Astrocyte of the spinal cord (primary cell): ENCODE measurements at regions not wholly inside any gene's neighbourhood (a gene's known extent, or its start where the extent isn't known, plus 50 kb on each side); places are given as distances from the start of the nearest gene placed in this dataset.
A peak's percentile ranks its signal among the peaks of the same experiment; 100 is the strongest.

Source experiments
- DNase-seq: peaks from one replicate; pipeline ENCODE4 v3.0.0; 2011; ENCODE audit warnings: low read depth, low spot score
- H3K4me3 ChIP-seq: 2 replicates; pipeline ENCODE4 v1.5.1; 2011; ENCODE audit warnings: low read depth, mild to moderate bottlenecking, low read length, moderate library complexity
- CTCF ChIP-seq: IDR thresholded peaks from 2 replicates; pipeline ENCODE4 v1.5.1; 2012; ENCODE audit warnings: low read depth, mild to moderate bottlenecking, low read length, inconsistent platforms
- in situ Hi-C: cut with HindIII; loops from 2 replicates; pipeline ENCODE4 v1.10.0; 2017; ENCODE audit warnings: low sequenced_read_pairs

- in situ Hi-C loops = no loop called here
- DNase-seq = peak; percentile 26
- no peak overlapping the region for H3K4me3 ChIP-seq
- peak; percentile 79 for TF ChIP-seq CTCF
These were observed 152.7 kb downstream of the IL20RB start for GRCh38 chr3:137110392-137110996.

GRCh38 chr3:137111497-137111896 lies 153.7 kb downstream of the IL20RB start:
- TF ChIP-seq CTCF = no peak
- in situ Hi-C loops = no loop called here
- DNase-seq = no peak

GRCh38 chr3:137116619-137117018 lies 158.8 kb downstream of the IL20RB start:
- DNase-seq = no peak
- TF ChIP-seq CTCF = no peak
- in situ Hi-C loops = no loop called here
- H3K4me3 ChIP-seq = no peak overlapping the region

More at GRCh38 chr3:137111497-137111896, 153.7 kb downstream of the IL20RB start:
- no peak overlapping the region for H3K4me3 ChIP-seq

GRCh38 chr3:137121704-137122314 lies 164.0 kb downstream of the IL20RB start:
- in situ Hi-C loops = no loop called here
- DNase-seq = peak; percentile 39
- peak; percentile 76 for TF ChIP-seq CTCF
- no peak overlapping the region for H3K4me3 ChIP-seq

- DNase-seq = no peak
- no peak for TF ChIP-seq CTCF
- no peak overlapping the region for H3K4me3 ChIP-seq
- in situ Hi-C loops = no loop called here
These were observed 173.3 kb downstream of the IL20RB start for GRCh38 chr3:137131081-137131480.

GRCh38 chr3:137134431-137134830 lies 176.6 kb downstream of the IL20RB start:
- in situ Hi-C loops = no loop called here
- no peak overlapping the region for H3K4me3 ChIP-seq

More at GRCh38 chr3:137134431-137134830, 176.6 kb downstream of the IL20RB start:
- TF ChIP-seq CTCF = no peak
- DNase-seq = no peak
